TTC549 (cell line): ENCODE measurements at regions not wholly inside any gene's neighbourhood (a gene's known extent, or its start where the extent isn't known, plus 50 kb on each side); places are given as distances from the start of the nearest gene placed in this dataset.

Source experiments
- FAIRE-seq: peaks from 2 replicates; lab custom pipeline; 2012; peaks lifted over from hg19 to GRCh38; lab: Jason Lieb, UNC

- FAIRE-seq: no peak
Observed at GRCh38 chr2:122507261-122507660, 751.8 kb downstream of the TSN start.

DNA sequence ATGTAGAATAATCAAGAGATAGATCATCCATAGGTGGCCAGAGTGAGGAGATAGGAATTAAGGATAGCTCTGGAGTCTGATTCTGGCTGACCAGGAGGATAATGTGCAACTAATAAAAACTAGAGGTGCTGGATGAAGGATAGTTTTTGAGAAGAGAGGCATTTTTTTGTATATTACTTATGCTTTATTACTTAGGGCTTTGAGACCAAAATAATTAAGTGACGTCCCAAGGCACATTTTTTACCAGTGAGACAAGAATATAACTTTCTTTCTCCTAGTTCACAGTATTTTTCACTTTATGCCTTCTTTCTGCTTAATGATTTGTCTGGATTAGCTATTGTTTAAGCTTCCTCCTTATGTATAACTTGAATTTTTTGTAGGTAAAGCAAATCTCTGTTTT, 756.6 kb downstream of the TSN start:
- no peak for FAIRE-seq

DNA sequence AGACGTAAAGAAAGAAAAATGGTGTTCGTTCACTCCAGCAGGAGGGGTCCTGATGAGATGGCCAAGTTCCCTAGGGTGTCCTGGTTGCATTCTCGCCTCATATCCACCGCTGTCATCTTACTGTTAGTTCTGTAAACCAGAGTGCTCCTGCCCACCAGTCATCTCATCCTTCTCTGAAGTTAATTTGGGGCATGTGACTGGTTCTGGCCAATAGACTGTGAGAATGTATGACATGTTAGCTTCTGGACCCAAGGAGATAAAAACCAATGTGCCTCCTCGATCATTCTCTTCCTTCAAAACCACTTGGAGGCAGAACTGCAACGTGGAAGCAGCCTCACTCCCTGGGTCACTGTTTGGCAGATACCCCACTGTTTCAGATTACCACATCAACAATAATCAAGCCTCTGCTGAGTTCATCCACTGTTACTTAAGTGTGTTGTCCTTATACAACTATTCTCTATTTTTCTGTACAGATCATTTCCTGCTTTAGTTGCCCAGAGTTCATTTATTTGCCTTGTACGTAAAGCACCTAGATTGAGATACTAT, 759.1 kb downstream of the TSN start:
- FAIRE-seq: no peak

GRCh38 chr2:122515731-122516290, 760.4 kb downstream of the TSN start:
- FAIRE-seq: no peak

- no peak for FAIRE-seq
Observed at GRCh38 chr2:122516775-122517174, 761.3 kb downstream of the TSN start.

DNA sequence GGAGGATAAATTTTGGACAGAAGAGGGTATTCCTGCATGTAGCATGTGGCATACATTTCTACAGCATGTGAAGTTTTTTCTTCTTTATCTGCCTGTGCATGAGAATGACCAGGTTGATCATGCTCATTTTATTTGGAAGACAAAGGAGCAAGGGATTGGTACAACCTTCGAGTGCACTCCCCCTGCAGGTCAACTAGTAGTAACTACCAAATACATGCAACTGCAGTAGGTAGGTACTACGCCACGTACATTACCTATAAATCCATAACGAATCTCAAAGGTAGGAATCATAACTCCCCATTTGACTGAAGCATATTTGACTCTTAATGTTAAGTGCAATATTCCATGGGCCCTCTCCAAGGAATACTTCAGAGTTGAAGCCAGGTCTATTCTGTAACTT, 763.9 kb downstream of the TSN start:
- no peak for FAIRE-seq

DNA sequence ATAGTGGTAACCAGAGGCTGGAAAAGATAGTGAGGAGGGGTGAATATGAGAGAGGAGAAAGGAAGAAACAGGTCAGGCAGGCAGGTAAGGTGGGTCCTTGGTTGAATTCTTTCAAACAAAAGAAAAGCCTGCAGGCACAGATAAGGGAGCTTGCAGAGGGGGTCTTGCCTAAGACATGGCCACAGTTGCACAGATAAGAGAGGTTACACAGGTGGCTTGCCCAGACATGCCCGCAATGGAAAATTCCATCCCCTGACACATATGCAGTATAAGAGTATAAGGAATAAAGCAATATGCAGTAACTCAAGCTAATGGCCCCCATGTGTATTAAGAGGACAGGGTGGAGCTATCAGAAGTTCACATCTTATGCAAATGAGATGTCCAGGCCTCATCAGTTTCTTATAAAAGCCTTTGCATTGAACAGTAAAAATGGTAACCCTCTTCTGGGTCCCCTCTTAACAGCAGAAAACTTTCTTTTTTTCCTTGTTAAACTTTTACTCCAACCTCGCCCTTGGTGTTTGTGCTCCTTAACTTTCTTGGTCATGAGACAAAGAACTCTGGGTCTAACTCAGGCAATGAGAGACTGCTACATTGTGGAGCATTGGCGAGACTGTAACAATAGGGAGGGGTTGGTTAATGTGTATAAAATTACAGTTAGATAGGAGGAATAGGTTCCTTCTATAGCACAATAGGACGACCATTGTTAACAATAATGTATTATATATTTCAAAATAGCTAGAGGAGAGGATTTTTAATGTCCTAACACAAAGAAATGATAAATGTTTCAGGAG, 764.6 kb downstream of the TSN start:
- no peak for FAIRE-seq

GRCh38 chr2:122523143-122523542, 767.7 kb downstream of the TSN start:
- no peak for FAIRE-seq

GRCh38 chr2:122523981-122524380, 768.5 kb downstream of the TSN start:
- no peak for FAIRE-seq

DNA sequence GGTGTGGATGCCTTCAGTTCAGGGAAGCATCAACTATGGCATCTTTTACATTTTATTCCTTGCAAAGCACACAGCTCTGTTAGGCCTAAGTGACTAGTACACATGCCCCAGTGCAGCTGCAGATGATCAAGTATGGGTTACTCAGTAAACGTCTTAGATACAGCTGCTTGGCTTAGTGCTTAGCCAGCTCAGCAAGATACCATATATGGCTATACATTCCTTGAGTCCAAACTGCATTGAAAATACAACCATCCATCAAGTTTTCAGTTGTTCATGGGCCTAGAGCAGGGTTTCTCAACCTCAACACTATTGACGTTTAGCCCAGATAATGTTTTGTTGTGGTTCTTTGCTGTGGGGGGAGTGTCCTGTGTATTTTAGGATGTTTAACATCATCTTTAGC, 769.9 kb downstream of the TSN start:
- FAIRE-seq: no peak

- no peak for FAIRE-seq
Observed at GRCh38 chr2:122528061-122528460, 772.6 kb downstream of the TSN start.

GRCh38 chr2:122528958-122529705, 773.7 kb downstream of the TSN start:
- FAIRE-seq: no peak

GRCh38 chr2:122530814-122531213, 775.4 kb downstream of the TSN start:
- no peak for FAIRE-seq

DNA sequence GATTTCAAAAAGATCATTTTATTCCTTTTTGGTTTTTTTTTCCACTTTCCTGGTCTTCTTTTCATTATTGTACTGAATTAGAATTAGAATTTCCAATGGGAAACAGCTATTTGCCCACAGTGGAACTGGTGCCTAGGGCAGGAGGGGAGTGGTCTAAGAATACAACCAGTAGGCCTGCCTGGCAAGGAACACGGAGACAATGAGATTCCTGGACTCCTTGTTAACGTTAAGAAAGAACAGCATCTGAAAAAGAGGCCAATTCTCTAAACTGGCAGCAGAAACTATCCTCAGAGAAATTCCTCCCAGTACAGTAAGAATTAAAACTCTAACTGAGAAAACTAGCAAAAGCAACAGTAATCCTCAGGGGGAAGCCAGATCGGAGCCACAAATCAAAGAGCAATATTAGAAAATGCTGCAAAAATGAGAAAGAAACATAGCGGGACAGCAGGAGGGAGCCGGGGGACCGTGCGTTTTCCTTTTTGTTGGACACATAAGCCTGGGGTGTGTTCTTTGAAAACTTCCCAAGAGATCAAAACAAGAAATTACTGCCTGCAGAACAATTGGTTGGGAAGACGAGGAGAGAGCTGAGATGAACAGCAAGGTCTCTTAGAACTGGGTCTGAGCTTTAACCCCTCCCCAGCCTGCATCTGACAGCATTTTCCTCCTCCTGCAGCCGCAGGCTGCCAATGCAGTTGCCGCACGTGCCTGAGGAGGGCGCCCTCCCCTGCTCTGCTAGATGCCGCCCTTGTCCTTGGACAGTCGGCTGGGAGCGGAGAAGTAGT, 776.0 kb downstream of the TSN start:
- FAIRE-seq: no peak

GRCh38 chr2:122532072-122532344, 776.6 kb downstream of the TSN start:
- FAIRE-seq: no peak

GRCh38 chr2:122532481-122532880, 777.0 kb downstream of the TSN start:
- FAIRE-seq: no peak

DNA sequence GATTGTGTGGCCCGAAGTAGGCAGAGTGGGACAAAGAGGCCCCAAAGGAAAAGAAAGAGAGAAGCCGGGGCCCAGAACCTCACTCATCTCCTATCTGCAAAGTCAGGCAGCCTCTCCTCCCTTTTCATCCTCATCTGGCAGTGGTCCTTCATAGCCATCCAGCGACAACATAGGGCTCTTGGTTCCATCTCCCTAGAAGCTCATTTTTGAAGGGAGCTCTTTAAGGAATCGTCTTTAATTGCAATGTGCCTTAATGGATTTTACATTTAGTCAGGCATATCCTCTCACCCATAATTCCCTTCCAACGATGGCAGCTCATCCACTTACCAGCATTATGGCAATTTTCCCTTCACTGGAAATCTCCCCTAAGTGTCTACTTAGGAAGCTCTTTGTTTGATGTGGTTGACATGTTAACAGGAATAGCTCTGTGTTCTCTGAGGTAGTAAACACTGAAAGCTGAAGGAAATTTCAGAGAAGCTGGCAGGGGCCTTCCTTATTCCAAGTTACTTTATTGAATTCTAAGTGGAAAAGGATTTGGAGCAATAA, 780.6 kb downstream of the TSN start:
- no peak for FAIRE-seq

DNA sequence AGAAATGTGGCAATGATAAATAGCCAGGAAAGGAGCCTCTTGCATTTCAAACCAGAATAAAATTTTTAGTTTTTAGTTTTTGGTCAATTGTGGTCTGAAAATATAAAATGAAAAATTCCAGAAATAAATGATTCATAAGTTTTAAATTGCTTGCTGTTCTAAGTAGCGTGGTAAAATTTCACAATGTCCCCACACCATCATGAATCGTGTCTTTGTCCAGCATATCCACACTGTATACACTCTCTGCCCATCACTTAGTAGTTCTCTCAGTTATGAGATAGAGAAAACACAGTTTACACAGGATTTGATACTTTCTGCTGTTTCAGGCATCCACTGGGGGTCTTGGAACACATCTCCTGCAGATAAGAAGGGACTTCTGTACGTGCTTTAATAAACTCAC, 783.9 kb downstream of the TSN start:
- no peak for FAIRE-seq

- no peak for FAIRE-seq
Observed at GRCh38 chr2:122539920-122540319, 784.5 kb downstream of the TSN start.

GRCh38 chr2:122542236-122542635, 786.8 kb downstream of the TSN start:
- no peak for FAIRE-seq

DNA sequence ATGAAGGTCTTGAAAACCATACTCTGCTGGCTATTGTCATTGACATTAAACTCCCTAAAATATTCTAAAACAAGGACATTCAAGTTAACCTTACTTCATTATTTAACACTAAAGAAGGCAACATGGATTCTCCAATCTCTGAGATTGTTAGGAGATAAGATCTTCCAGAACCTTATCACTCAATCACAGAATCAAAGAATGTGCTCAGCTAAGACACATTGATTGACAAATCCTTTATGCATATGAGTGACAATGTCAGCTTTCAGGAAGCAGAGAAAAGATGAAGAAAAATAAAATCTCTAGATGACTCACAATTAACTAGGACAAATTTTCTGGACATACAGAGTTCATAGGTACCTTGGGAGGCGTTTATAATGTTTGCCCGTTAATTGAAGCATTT, 787.2 kb downstream of the TSN start:
- no peak for FAIRE-seq

GRCh38 chr2:122543815-122544214, 788.4 kb downstream of the TSN start:
- no peak for FAIRE-seq
